Osteoblast (primary cell): ENCODE measurements at regions not wholly inside any gene's neighbourhood (a gene's known extent, or its start where the extent isn't known, plus 50 kb on each side); places are given as distances from the start of the nearest gene placed in this dataset.

ENCODE experiments used
- DNase-seq: peaks from one replicate; pipeline ENCODE4 v3.0.0; 2011; ENCODE audit warnings: low spot score, mixed read lengths; ENCODE audit not compliant: insufficient read length; ENCODE audit errors: missing footprints
- H2AFZ ChIP-seq: 2 replicates; pipeline ENCODE4 v1.6.0; 2011; ENCODE audit warnings: mild to moderate bottlenecking, low read length
- H3K27ac ChIP-seq: 2 replicates; pipeline ENCODE4 v1.5.1; 2011; ENCODE audit warnings: mild to moderate bottlenecking, low read depth, low read length, moderate library complexity
- H3K27me3 ChIP-seq: 2 replicates; pipeline ENCODE4 v1.6.0; 2012; ENCODE audit warnings: mild to moderate bottlenecking, control low read depth, inconsistent platforms, low read length, moderate library complexity; ENCODE audit not compliant: insufficient read depth
- H3K36me3 ChIP-seq: 2 replicates; pipeline ENCODE4 v1.5.1; 2011; ENCODE audit warnings: mild to moderate bottlenecking, low read length, control low read depth, moderate library complexity; ENCODE audit not compliant: insufficient read depth
- H3K4me1 ChIP-seq: 2 replicates; pipeline ENCODE4 v1.5.1; 2011; ENCODE audit warnings: mild to moderate bottlenecking, low read length, control low read depth, moderate library complexity; ENCODE audit not compliant: insufficient read depth
- H3K4me2 ChIP-seq: 2 replicates; pipeline ENCODE4 v1.6.0; 2011; ENCODE audit warnings: mild to moderate bottlenecking, low read length; ENCODE audit not compliant: insufficient read depth
- H3K4me3 ChIP-seq: fragments of 200-600 bp; sonication (generic); 3 replicates; pipeline ENCODE4 v1.5.1; 2012; ENCODE audit warnings: mild to moderate bottlenecking, low read length, inconsistent platforms; ENCODE audit not compliant: insufficient read depth
- H3K79me2 ChIP-seq: 2 replicates; pipeline ENCODE4 v1.6.0; 2012; ENCODE audit warnings: mild to moderate bottlenecking, low read length, control low read depth, inconsistent platforms; ENCODE audit not compliant: insufficient read depth
- H3K9me3 ChIP-seq: 2 replicates; pipeline ENCODE4 v1.5.1; 2011; ENCODE audit warnings: low read depth, low read length, control low read depth
- H4K20me1 ChIP-seq: 2 replicates; pipeline ENCODE4 v1.6.0; 2012; ENCODE audit warnings: mild to moderate bottlenecking, low read length, control low read depth; ENCODE audit not compliant: insufficient read depth
- CTCF ChIP-seq: IDR thresholded peaks from 2 replicates; pipeline ENCODE4 v1.5.1; 2011; ENCODE audit warnings: mild to moderate bottlenecking, low read depth, low read length, moderate library complexity; ENCODE audit errors: extremely low read depth

- no peaks in the 10 kb centered on the region for H3K79me2 ChIP-seq
- no peaks in the 10 kb centered on the region for H3K36me3 ChIP-seq
- H3K27me3 ChIP-seq: no peaks in the 10 kb centered on the region
- no peak for DNase-seq
- no peaks in the 10 kb centered on the region for H3K9me3 ChIP-seq
- H3K4me2 ChIP-seq: no peak overlapping the region
- no peak overlapping the region for H3K4me3 ChIP-seq
- no peak overlapping the region for H2AFZ ChIP-seq
- no peak overlapping the region for H3K27ac ChIP-seq
- H3K4me1 ChIP-seq: no peaks in the 10 kb centered on the region
- TF ChIP-seq CTCF: no peak
- no peaks in the 10 kb centered on the region for H4K20me1 ChIP-seq
Measured at GRCh38 chr7:70975754-70976153, 156.2 kb upstream of the GALNT17 start.

GRCh38 chr7:70986297-70986696 is 145.6 kb upstream of the GALNT17 start:
- Histone ChIP-seq H3K4me3 (no peak overlapping the region), H4K20me1 (no peaks in the 10 kb centered on the region), H3K36me3 (no peaks in the 10 kb centered on the region), H3K9me3 (no peaks in the 10 kb centered on the region), H3K27ac (no peak overlapping the region), H3K79me2 (no peaks in the 10 kb centered on the region), H3K27me3 (no peaks in the 10 kb centered on the region), H2AFZ (no peak overlapping the region), H3K4me1 (no peaks in the 10 kb centered on the region), H3K4me2 (no peak overlapping the region)
- no peak for DNase-seq
- no peak for TF ChIP-seq CTCF

- Histone ChIP-seq H3K4me3 (no peak overlapping the region), H3K27me3 (no peaks in the 10 kb centered on the region), H3K36me3 (no peaks in the 10 kb centered on the region), H3K4me1 (no peaks in the 10 kb centered on the region), H3K79me2 (no peaks in the 10 kb centered on the region), H3K4me2 (no peak overlapping the region), H2AFZ (no peak overlapping the region), H4K20me1 (no peaks in the 10 kb centered on the region), H3K27ac (no peak overlapping the region), H3K9me3 (no peaks in the 10 kb centered on the region)
- TF ChIP-seq CTCF: no peak
- no peak for DNase-seq
Measured at GRCh38 chr7:70994176-70994575, 137.8 kb upstream of the GALNT17 start.

GRCh38 chr7:70997261-70997660 is 134.7 kb upstream of the GALNT17 start:
- H3K9me3 ChIP-seq: no peaks in the 10 kb centered on the region
- no peaks in the 10 kb centered on the region for H4K20me1 ChIP-seq
- H3K4me2 ChIP-seq: no peak overlapping the region
- H3K36me3 ChIP-seq: no peaks in the 10 kb centered on the region
- H3K27ac ChIP-seq: no peak overlapping the region
- no peaks in the 10 kb centered on the region for H3K27me3 ChIP-seq
- H3K4me1 ChIP-seq: no peaks in the 10 kb centered on the region
- no peak for TF ChIP-seq CTCF
- no peak overlapping the region for H2AFZ ChIP-seq
- H3K4me3 ChIP-seq: no peak overlapping the region
- no peak for DNase-seq
- no peaks in the 10 kb centered on the region for H3K79me2 ChIP-seq
